Keratinocyte (primary cell): ENCODE measurements at regions not wholly inside any gene's neighbourhood (a gene's known extent, or its start where the extent isn't known, plus 50 kb on each side); places are given as distances from the start of the nearest gene placed in this dataset.

Experiments used
- DNase-seq: peaks from one replicate; pipeline ENCODE4 v3.0.0-alpha.2; 2011; ENCODE audit warnings: low read depth, missing footprints, low spot score
- FAIRE-seq: peaks from 2 replicates; lab custom pipeline; 2011; peaks lifted over from hg19 to GRCh38; lab: Jason Lieb, UNC
- H2AFZ ChIP-seq: 2 replicates; pipeline ENCODE4 v1.6.0; 2012; ENCODE audit warnings: low read length, control low read depth, inconsistent platforms; ENCODE audit not compliant: control insufficient read depth
- H3K27ac ChIP-seq: 2 replicates; pipeline ENCODE4 v1.5.1; 2011; ENCODE audit warnings: low read length; ENCODE audit not compliant: control insufficient read depth, insufficient read depth
- H3K27me3 ChIP-seq: 3 replicates; pipeline ENCODE4 v1.6.0; 2011; ENCODE audit warnings: low read length; ENCODE audit not compliant: control insufficient read depth, insufficient read depth; ENCODE audit errors: extremely low read depth
- H3K36me3 ChIP-seq, 2 experiments: 2 replicates in 1 of 2; 3 replicates in 1 of 2; pipeline ENCODE4 v1.5.1; 2011; ENCODE audit warnings: low read length in 2 of 2, mild to moderate bottlenecking in 1 of 2; ENCODE audit not compliant: control insufficient read depth in 2 of 2, insufficient read depth in 2 of 2; ENCODE audit errors: extremely low read depth in 1 of 2
- H3K4me1 ChIP-seq: 3 replicates; pipeline ENCODE4 v1.5.1; 2011; ENCODE audit warnings: low read length; ENCODE audit not compliant: control insufficient read depth, insufficient read depth; ENCODE audit errors: extremely low read depth
- H3K4me2 ChIP-seq: 3 replicates; pipeline ENCODE4 v1.6.0; 2011; ENCODE audit warnings: low read depth, low read length; ENCODE audit not compliant: control insufficient read depth, insufficient read depth; ENCODE audit errors: extremely low read depth
- H3K4me3 ChIP-seq, 3 experiments: fragments of 200-600 bp in 1 of 3; sonication (generic) in 1 of 3; 2 replicates in 2 of 3; 3 replicates in 1 of 3; pipeline ENCODE4 v1.5.1; 2011 to 2016; ENCODE audit warnings: low read length in 3 of 3, mild to moderate bottlenecking in 3 of 3, control low read depth in 2 of 3, inconsistent platforms in 1 of 3, low read depth in 1 of 3, mixed read lengths in 1 of 3, mixed run types in 1 of 3, moderate library complexity in 1 of 3; ENCODE audit not compliant: control insufficient read depth in 2 of 3, insufficient read depth in 2 of 3; ENCODE audit errors: extremely low read depth in 1 of 3
- H3K79me2 ChIP-seq: 2 replicates; pipeline ENCODE4 v1.6.0; 2012; ENCODE audit warnings: low read length; ENCODE audit not compliant: control insufficient read depth, insufficient read depth
- H3K9ac ChIP-seq: 3 replicates; pipeline ENCODE4 v1.6.0; 2011; ENCODE audit warnings: low read length; ENCODE audit not compliant: control insufficient read depth, insufficient read depth; ENCODE audit errors: extremely low read depth
- H3K9me1 ChIP-seq: 3 replicates; pipeline ENCODE4 v1.6.0; 2011; ENCODE audit warnings: low read length; ENCODE audit not compliant: control insufficient read depth, insufficient read depth; ENCODE audit errors: extremely low read depth
- H3K9me3 ChIP-seq: 2 replicates; pipeline ENCODE4 v1.5.1; 2012; ENCODE audit warnings: low read depth, low read length; ENCODE audit not compliant: control insufficient read depth
- H4K20me1 ChIP-seq: 3 replicates; pipeline ENCODE4 v1.6.0; 2011; ENCODE audit warnings: low read length; ENCODE audit not compliant: control insufficient read depth, insufficient read depth; ENCODE audit errors: extremely low read depth
- CTCF ChIP-seq, 3 experiments: IDR thresholded peaks in 1 of 3; conservative IDR thresholded peaks in 1 of 3; optimal IDR thresholded peaks in 1 of 3; 2 replicates in 2 of 3; 3 replicates in 1 of 3; pipeline versions ENCODE3 to v1.5.1; 2011; ENCODE audit warnings: low read length in 3 of 3, mild to moderate bottlenecking in 3 of 3, moderate library complexity in 2 of 3, control low read depth in 1 of 3, inconsistent platforms in 1 of 3; ENCODE audit not compliant: insufficient read depth in 2 of 3; ENCODE audit errors: extremely low read depth in 1 of 3
- EZH2 ChIP-seq: IDR thresholded peaks from one replicate; pipeline ENCODE4 v1.6.1; 2012; ENCODE audit warnings: inconsistent platforms, mild to moderate bottlenecking, low read length, moderate library complexity
- dilution Hi-C: fragments of 300-500 bp; cut with MboI; formaldehyde crosslinking; loops from one replicate; pipeline ENCODE4 v1.7.0; 2020; ENCODE audit warnings: low sequenced_read_pairs; ENCODE audit not compliant: extremely low pct_ligation_motif_present

DNA sequence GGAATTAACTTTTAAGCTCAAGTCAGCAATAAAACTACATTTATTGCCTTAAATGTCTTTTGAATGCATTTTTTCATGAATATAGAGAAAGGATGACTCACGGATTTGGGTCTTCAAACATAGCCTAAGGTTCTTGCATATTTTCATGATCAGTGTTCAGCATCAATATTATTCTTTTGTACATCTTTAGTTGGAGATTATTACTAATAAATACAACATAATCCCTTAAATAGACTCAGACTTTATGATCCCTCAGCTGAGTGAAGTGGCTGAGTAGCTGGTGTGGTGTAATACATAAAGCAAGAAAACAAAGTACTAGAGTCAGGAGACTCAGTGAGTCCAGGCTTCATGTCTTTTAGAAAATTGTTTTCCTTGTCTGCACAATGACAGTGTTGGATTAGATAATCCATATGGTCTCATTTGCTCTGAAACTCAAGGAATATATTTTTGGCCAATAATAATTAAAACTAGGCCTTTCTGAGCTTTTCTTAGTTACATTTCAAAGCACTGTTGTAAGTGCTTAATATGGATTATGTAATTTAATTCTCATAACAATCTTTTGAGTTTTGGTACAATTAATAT is 78.3 kb upstream of the UNC5C start:
- Histone ChIP-seq H3K9me3 (no peaks in the 10 kb centered on the region), H3K27ac (no peak overlapping the region), H3K4me3 (no peak overlapping the region), H3K27me3 (no peaks in the 10 kb centered on the region), H3K9ac (no peak overlapping the region), H3K79me2 (no peaks in the 10 kb centered on the region), H3K9me1 (no peaks in the 10 kb centered on the region), H3K36me3 (no peaks in the 10 kb centered on the region), H3K4me2 (no peak overlapping the region), H4K20me1 (no peaks in the 10 kb centered on the region), H2AFZ (no peak overlapping the region), H3K4me1 (no peaks in the 10 kb centered on the region)
- dilution Hi-C loops: no loop called here
- TF ChIP-seq EZH2: no peak
- no peak for TF ChIP-seq CTCF (optimal IDR thresholded peaks at IDR 0.05 in 1 of 3, IDR thresholded peaks at IDR 0.05 in 1 of 3, conservative IDR thresholded peaks at IDR 0.05 in 1 of 3; ENCODE audit: extremely low read depth in 1 of 3, insufficient read depth in 2 of 3, low read length in 3 of 3)
- DNase-seq (no peak), FAIRE-seq (no peak)

- no peaks in the 10 kb centered on the region for H3K9me3 ChIP-seq
- H3K9me1 ChIP-seq: no peaks in the 10 kb centered on the region
- dilution Hi-C loops: no loop called here
- no peak for TF ChIP-seq CTCF (optimal IDR thresholded peaks at IDR 0.05 in 1 of 3, IDR thresholded peaks at IDR 0.05 in 1 of 3, conservative IDR thresholded peaks at IDR 0.05 in 1 of 3; ENCODE audit: extremely low read depth in 1 of 3, insufficient read depth in 2 of 3, low read length in 3 of 3)
- TF ChIP-seq EZH2: no peak
- no peak for FAIRE-seq
- H2AFZ ChIP-seq: no peak overlapping the region
- H4K20me1 ChIP-seq: no peaks in the 10 kb centered on the region
- H3K36me3 ChIP-seq: no peaks in the 10 kb centered on the region
- H3K9ac ChIP-seq: no peak overlapping the region
- H3K27ac ChIP-seq: no peak overlapping the region
- no peak overlapping the region for H3K4me3 ChIP-seq
- DNase-seq: no peak
- no peak overlapping the region for H3K4me2 ChIP-seq
- H3K4me1 ChIP-seq: no peaks in the 10 kb centered on the region
- H3K27me3 ChIP-seq: no peaks in the 10 kb centered on the region
- H3K79me2 ChIP-seq: no peaks in the 10 kb centered on the region
These were observed 76.2 kb upstream of the UNC5C start for GRCh38 chr4:95625020-95625419.
